IMR-90 (cell line): ENCODE measurements at regions not wholly inside any gene's neighbourhood (a gene's known extent, or its start where the extent isn't known, plus 50 kb on each side); places are given as distances from the start of the nearest gene placed in this dataset.

Source experiments
- CHD1 ChIP-seq: IDR thresholded peaks from 2 replicates; pipeline ENCODE4 v1.6.1; 2012; ENCODE audit warnings: low read depth, low read length, improper control_type of control experiment
- FOS ChIP-seq: fragments of 150-350 bp; IDR thresholded peaks from 2 replicates; pipeline ENCODE4 v1.6.1; 2016; ENCODE audit warnings: low read depth, low read length
- MAFK ChIP-seq: IDR thresholded peaks from 2 replicates; pipeline ENCODE4 v1.6.1; 2012; ENCODE audit warnings: low read depth, low read length, improper control_type of control experiment
- POLR2A ChIP-seq: IDR thresholded peaks from 2 replicates; pipeline ENCODE4 v1.6.1; 2012; ENCODE audit warnings: mild to moderate bottlenecking, low read depth, low read length
- RAD21 ChIP-seq: IDR thresholded peaks from 2 replicates; pipeline ENCODE4 v1.6.1; 2012; ENCODE audit warnings: low read length, improper control_type of control experiment
- SMC3 ChIP-seq: fragments of 150-350 bp; IDR thresholded peaks from 2 replicates; pipeline ENCODE4 v1.6.1; 2016; ENCODE audit warnings: low read depth, mild to moderate bottlenecking, antibody characterized with exemption, low read length, moderate library complexity
- TF ChIP-seq, protein P1 (sequence below): conservative IDR thresholded peaks from 2 replicates; pipeline ENCODE4 v1.5.1; 2012; ENCODE audit warnings: mild to moderate bottlenecking, low read depth, low read length, improper control_type of control experiment

DNA sequence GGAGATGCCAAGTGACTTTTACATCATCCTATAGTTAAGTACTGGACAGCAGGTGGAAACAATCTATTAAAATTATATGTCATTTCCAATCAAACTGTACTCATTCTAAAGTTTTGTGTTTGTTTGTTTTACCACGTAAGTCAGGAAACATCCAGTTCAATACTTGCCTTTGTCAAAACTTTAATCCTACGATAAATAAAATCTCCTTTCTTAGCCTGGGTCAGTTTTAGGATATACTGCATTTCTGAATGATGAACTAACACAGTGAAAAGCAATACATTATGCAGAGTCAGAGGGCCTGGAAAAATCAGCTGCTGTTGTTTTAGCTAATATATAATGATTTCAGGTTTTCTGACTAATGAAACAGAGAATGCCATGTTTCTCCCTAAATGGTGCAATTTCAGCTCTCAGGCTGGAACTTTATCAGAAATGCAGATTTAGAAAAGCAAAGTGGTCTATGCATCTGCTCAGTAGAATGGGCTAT is 756.4 kb downstream of the CDH11 start:
- TF ChIP-seq, protein P1, sequence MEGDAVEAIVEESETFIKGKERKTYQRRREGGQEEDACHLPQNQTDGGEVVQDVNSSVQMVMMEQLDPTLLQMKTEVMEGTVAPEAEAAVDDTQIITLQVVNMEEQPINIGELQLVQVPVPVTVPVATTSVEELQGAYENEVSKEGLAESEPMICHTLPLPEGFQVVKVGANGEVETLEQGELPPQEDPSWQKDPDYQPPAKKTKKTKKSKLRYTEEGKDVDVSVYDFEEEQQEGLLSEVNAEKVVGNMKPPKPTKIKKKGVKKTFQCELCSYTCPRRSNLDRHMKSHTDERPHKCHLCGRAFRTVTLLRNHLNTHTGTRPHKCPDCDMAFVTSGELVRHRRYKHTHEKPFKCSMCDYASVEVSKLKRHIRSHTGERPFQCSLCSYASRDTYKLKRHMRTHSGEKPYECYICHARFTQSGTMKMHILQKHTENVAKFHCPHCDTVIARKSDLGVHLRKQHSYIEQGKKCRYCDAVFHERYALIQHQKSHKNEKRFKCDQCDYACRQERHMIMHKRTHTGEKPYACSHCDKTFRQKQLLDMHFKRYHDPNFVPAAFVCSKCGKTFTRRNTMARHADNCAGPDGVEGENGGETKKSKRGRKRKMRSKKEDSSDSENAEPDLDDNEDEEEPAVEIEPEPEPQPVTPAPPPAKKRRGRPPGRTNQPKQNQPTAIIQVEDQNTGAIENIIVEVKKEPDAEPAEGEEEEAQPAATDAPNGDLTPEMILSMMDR = no peak
- TF ChIP-seq RAD21 (no peak), SMC3 (no peak), CHD1 (no peak), POLR2A (no peak), MAFK (no peak), FOS (no peak)
